ENCODE measurements at regions not wholly inside any gene's neighbourhood (a gene's known extent, or its start where the extent isn't known, plus 50 kb on each side); places are given as distances from the start of the nearest gene placed in this dataset.
"Not testable (repeated sequence)": the region's sequence is repeated elsewhere in the genome, so short reads cannot be mapped to it uniquely, and the experiment has no call there.

DNA sequence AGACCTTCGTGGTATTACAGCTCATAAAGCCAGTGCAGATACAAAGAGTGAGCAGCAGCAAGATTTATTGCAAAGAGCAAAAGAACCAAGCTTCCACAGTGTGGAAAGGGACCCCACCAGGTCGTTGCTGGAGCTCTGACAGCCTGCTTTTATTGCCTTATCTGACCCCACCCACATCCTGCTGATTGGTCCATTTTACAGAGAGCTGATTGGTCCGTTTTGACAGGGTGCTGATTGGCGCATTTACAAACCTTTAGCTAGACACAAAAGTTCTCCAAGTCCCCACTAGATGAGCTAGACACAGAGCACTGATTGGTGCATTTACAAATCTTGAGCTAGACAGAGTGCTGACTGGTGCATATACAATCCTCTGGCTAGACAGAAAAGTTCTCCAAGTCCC, 74.9 kb upstream of the ATP5MC3 start:
- TF ChIP-seq, protein P1, sequence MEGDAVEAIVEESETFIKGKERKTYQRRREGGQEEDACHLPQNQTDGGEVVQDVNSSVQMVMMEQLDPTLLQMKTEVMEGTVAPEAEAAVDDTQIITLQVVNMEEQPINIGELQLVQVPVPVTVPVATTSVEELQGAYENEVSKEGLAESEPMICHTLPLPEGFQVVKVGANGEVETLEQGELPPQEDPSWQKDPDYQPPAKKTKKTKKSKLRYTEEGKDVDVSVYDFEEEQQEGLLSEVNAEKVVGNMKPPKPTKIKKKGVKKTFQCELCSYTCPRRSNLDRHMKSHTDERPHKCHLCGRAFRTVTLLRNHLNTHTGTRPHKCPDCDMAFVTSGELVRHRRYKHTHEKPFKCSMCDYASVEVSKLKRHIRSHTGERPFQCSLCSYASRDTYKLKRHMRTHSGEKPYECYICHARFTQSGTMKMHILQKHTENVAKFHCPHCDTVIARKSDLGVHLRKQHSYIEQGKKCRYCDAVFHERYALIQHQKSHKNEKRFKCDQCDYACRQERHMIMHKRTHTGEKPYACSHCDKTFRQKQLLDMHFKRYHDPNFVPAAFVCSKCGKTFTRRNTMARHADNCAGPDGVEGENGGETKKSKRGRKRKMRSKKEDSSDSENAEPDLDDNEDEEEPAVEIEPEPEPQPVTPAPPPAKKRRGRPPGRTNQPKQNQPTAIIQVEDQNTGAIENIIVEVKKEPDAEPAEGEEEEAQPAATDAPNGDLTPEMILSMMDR (IDR thresholded peaks at IDR 0.05) = not testable (repeated sequence)
- not testable (repeated sequence) for TF ChIP-seq POLR2A (IDR thresholded peaks at IDR 0.05)

Data from uterus (tissue), 2 donors.